Heart left ventricle (tissue), 16 donors: ENCODE measurements at regions not wholly inside any gene's neighbourhood (a gene's known extent, or its start where the extent isn't known, plus 50 kb on each side); places are given as distances from the start of the nearest gene placed in this dataset.
A peak's percentile ranks its signal among the peaks of the same experiment; 100 is the strongest.

Experiments used
- ATAC-seq, 4 donors: fragments of 200-7000 bp; cut with Tn5 transposase; one replicate each; pipeline ENCODE4 v1.9.1; 2020 to 2022; ENCODE audit warnings: moderate library complexity in 4 of 4, mild to moderate bottlenecking in 3 of 4, moderate number of reproducible peaks in 1 of 4
- DNase-seq, 5 donors: peaks; one replicate each; pipeline ENCODE4 v3.0.0-alpha.2; 2020
- H3K27ac ChIP-seq, 12 donors: fragments of 200-600 bp; sonication (generic) in 4 of 12; one replicate each; pipeline versions ENCODE4 v1.5.0 to v1.8.0; 2016 to 2022; ENCODE audit warnings: mild to moderate bottlenecking in 2 of 12
- H3K27me3 ChIP-seq, 9 donors: fragments of 200-600 bp; sonication (generic) in 2 of 9; one replicate each; pipeline versions ENCODE4 v1.5.1 to v1.8.0; 2016 to 2022; ENCODE audit warnings: mild to moderate bottlenecking in 3 of 9
- H3K36me3 ChIP-seq, 9 donors: fragments of 200-600 bp; sonication (generic) in 2 of 9; one replicate each; pipeline versions ENCODE4 v1.5.0 to v1.8.0; 2018 to 2022; ENCODE audit warnings: mild to moderate bottlenecking in 2 of 9
- H3K4me1 ChIP-seq, 12 donors: fragments of 200-600 bp; sonication (generic) in 4 of 12; one replicate each; pipeline versions ENCODE4 v1.5.0 to v1.8.0; 2016 to 2022; ENCODE audit warnings: mild to moderate bottlenecking in 3 of 12
- H3K4me3 ChIP-seq, 12 donors: fragments of 200-600 bp; sonication (generic) in 4 of 12; one replicate each; pipeline versions ENCODE4 v1.5.0 to v1.8.0; 2017 to 2022; ENCODE audit warnings: mild to moderate bottlenecking in 9 of 12, moderate library complexity in 4 of 12
- H3K9me3 ChIP-seq, 12 donors: fragments of 200-600 bp; sonication (generic) in 4 of 12; one replicate each; pipeline versions ENCODE4 v1.5.0 to v1.8.0; 2016 to 2022; ENCODE audit warnings: mild to moderate bottlenecking in 1 of 12
- CTCF ChIP-seq, 12 donors: fragments of 200-600 bp; sonication (generic) in 4 of 12; IDR thresholded peaks; one replicate each; pipeline versions ENCODE4 v1.5.0 to v1.8.0; 2018 to 2022; ENCODE audit warnings: antibody characterized with exemption in 12 of 12, mild to moderate bottlenecking in 5 of 12
- POLR2A ChIP-seq, 2 donors: fragments of 450-650 bp; IDR thresholded peaks; one replicate each; pipeline ENCODE4 v1.6.1; 2017; ENCODE audit warnings: antibody characterized with exemption in 2 of 2, mild to moderate bottlenecking in 2 of 2, moderate library complexity in 2 of 2
- WGBS, 4 donors: extraction: QIAGEN DNeasy Blood & Tissue Kit in 2 of 4; methylation state at CpG; one replicate each; pipeline versions ENCODE4 v1.1.5 to v1.1.7; 2013 to 2018; 5-methylcytosine and 5-hydroxymethylcytosine counted together
- intact Hi-C, 10 donors: fragments of 100-400 bp; cut with DNase I; formaldehyde crosslinking; loops; one replicate each; pipeline versions ENCODE4 v1.11.1 to v1.14.2; 2022
- donor health status: ischemic (EF 13 %, LVEDD 7.1; RV severe dilation, severe dysfunction).
- donor health status: healthy with polysubstance abuse.
- donor health status: DM: no; HTN: yes; CAD: no.
- donor health status: DM: no; HTN: no; CAD: no.
- donor health status: ischemic (EF 25% LVEDD 6.9; RV normal size, moderate dysfunction).
- donor health status: ischemic (EF 25% LVEDD 5.7; RV mildly dilated, moderate dysfunction).
- donor health status: healthy.
- donor health status: DM: yes; HTN: yes; CAD: no.
- donor health status: ischemic (EF 35%, LVEDD 5.7; RV mildly dilated, moderate dysfunction).
- donor health status: nonischemic (EF 11% LVEDD 7.7; RV severe dilation, severe dysfunction).
- donor health status: DM: yes; HTN: yes; CAD: no.
- donor health status: PGD.
- donor health status: ischemic (EF 29% LVEDD 5.4; RV normal size, mild dysfunction).
- donor health status: nonischemic (EF 23%, LVEDD 6.1; RV moderate dilation, normal function).

GRCh38 chr11:45053736-45054446 is 92.5 kb upstream of the PRDM11 start:
- DNase-seq (no peak), ATAC-seq (no peak)
- no peaks in the 10 kb centered on the region for H3K9me3 ChIP-seq
- H3K4me1 ChIP-seq, result peaks cover 0 to 27% (median 21%) of the 10 kb centered on the region in 12 donors
- H3K4me3 ChIP-seq, result no peak overlapping the region
- TF ChIP-seq POLR2A (IDR thresholded peaks at IDR 0.05) (no peak), CTCF (IDR thresholded peaks at IDR 0.05) (no peak)
- H3K27ac ChIP-seq, result no peak overlapping the region
- H3K36me3 ChIP-seq, result no peaks in the 10 kb centered on the region
- no peaks in the 10 kb centered on the region for H3K27me3 ChIP-seq
- intact Hi-C loops, result loop anchor here in 1 of 10 donors (5.0 kb wide), 1 partner anchor 33 kb away; no protein-coding TSS in a partner anchor
- 81 to 88% (median 85%) methylated on average over 15 of the region's 15 CpGs for WGBS, 4 donors

GRCh38 chr11:45054956-45055355 is 91.5 kb upstream of the PRDM11 start:
- no peaks in the 10 kb centered on the region for H3K9me3 ChIP-seq
- H3K27me3 ChIP-seq, result no peaks in the 10 kb centered on the region
- no peak for DNase-seq
- intact Hi-C loops, result loop anchor here in 1 of 10 donors (5.0 kb wide), 1 partner anchor 32 kb away; no protein-coding TSS in a partner anchor
- no peaks in the 10 kb centered on the region for H3K36me3 ChIP-seq
- no peak overlapping the region for H3K27ac ChIP-seq
- H3K4me3 ChIP-seq, result no peak overlapping the region
- TF ChIP-seq CTCF (IDR thresholded peaks at IDR 0.05) (no peak), POLR2A (IDR thresholded peaks at IDR 0.05) (no peak)
- H3K4me1 ChIP-seq, result peaks cover 0 to 20% (median 14%) of the 10 kb centered on the region in 12 donors
- WGBS, 4 donors, result 86 to 95% (median 91%) methylated on average over 8 of the region's 8 CpGs
- ATAC-seq, result no peak

- H3K4me3 ChIP-seq, result no peak overlapping the region
- WGBS, 4 donors, result 80 to 95% (median 93%) methylated on average over 1 of the region's 1 CpG
- intact Hi-C loops, result no loop called here
- no peaks in the 10 kb centered on the region for H3K36me3 ChIP-seq
- TF ChIP-seq POLR2A (IDR thresholded peaks at IDR 0.05), result no peak
- TF ChIP-seq CTCF (IDR thresholded peaks at IDR 0.05), result no peak
- H3K4me1 ChIP-seq, result peaks cover 0 to 19% (median 14%) of the 10 kb centered on the region in 12 donors
- DNase-seq (no peak), ATAC-seq (no peak)
- no peaks in the 10 kb centered on the region for H3K27me3 ChIP-seq
- H3K27ac ChIP-seq, result no peak overlapping the region
- H3K9me3 ChIP-seq, result no peaks in the 10 kb centered on the region
Observed at GRCh38 chr11:45056529-45056928, 89.9 kb upstream of the PRDM11 start.

GRCh38 chr11:45057938-45058646 is 88.3 kb upstream of the PRDM11 start:
- TF ChIP-seq CTCF (IDR thresholded peaks at IDR 0.05) (no peak), POLR2A (IDR thresholded peaks at IDR 0.05) (no peak)
- H3K27me3 ChIP-seq, result no peaks in the 10 kb centered on the region
- peaks cover 0 to 4% (median under 1%) of the 10 kb centered on the region in 12 donors for H3K9me3 ChIP-seq
- H3K4me1 ChIP-seq, result peaks cover 0 to 19% (median 14%) of the 10 kb centered on the region in 12 donors
- peak overlapping the region in 10 of 12 donors; percentile 16 to 83 (median 62) for H3K27ac ChIP-seq
- intact Hi-C loops, result no loop called here
- H3K4me3 ChIP-seq, result no peak overlapping the region
- 67 to 80% (median 70%) methylated on average over 5 of the region's 5 CpGs for WGBS, 4 donors
- peak in 2 of 4 donors; percentile 56 to 62 for ATAC-seq
- DNase-seq, result no peak
- no peaks in the 10 kb centered on the region for H3K36me3 ChIP-seq
